Left ventricle myocardium inferior (tissue), 1 donor: ENCODE measurements at regions not wholly inside any gene's neighbourhood (a gene's known extent, or its start where the extent isn't known, plus 50 kb on each side); places are given as distances from the start of the nearest gene placed in this dataset.

ENCODE experiments used
- DNase-seq: peaks from one replicate; pipeline ENCODE4 v3.0.0-alpha.2; 2020
- H3K27ac ChIP-seq: fragments of 200-600 bp; replicated peaks from 2 replicates; pipeline ENCODE4 v1.8.0; 2021
- H3K27me3 ChIP-seq: fragments of 200-600 bp; 2 replicates; pipeline ENCODE4 v1.8.0; 2021; ENCODE audit warnings: low read depth
- H3K36me3 ChIP-seq: fragments of 200-600 bp; 2 replicates; pipeline ENCODE4 v1.8.0; 2021
- H3K4me1 ChIP-seq: fragments of 200-600 bp; 2 replicates; pipeline ENCODE4 v1.8.0; 2021
- H3K4me3 ChIP-seq: fragments of 200-600 bp; 2 replicates; pipeline ENCODE4 v1.8.0; 2021; ENCODE audit warnings: mild to moderate bottlenecking, moderate library complexity
- H3K9me3 ChIP-seq: fragments of 200-600 bp; replicated peaks from 2 replicates; pipeline ENCODE4 v1.8.0; 2021
- CTCF ChIP-seq: fragments of 200-600 bp; IDR thresholded peaks from 2 replicates; pipeline ENCODE4 v1.8.0; 2021; ENCODE audit warnings: antibody characterized with exemption, mild to moderate bottlenecking, borderline replicate concordance
- intact Hi-C: fragments of 100-400 bp; cut with micrococcal nuclease; formaldehyde crosslinking; loops from one replicate; pipeline ENCODE4 v1.11.0; 2022
- donor health status: DM: no; HTN: yes; CAD: no; lungs with severe emphysema.

GRCh38 chr2:51619961-51620360 lies 588.0 kb upstream of the NRXN1 start:
- Histone ChIP-seq H3K4me3 (no peak overlapping the region), H3K27me3 (no peaks in the 10 kb centered on the region), H3K9me3 (peaks cover 30% of the 10 kb centered on the region), H3K36me3 (no peaks in the 10 kb centered on the region), H3K27ac (no peak overlapping the region), H3K4me1 (no peaks in the 10 kb centered on the region)
- no peak for TF ChIP-seq CTCF
- DNase-seq: no peak
- intact Hi-C loops: no loop called here

- H3K36me3 ChIP-seq: no peaks in the 10 kb centered on the region
- H3K4me1 ChIP-seq: no peaks in the 10 kb centered on the region
- no peak for DNase-seq
- no peak for TF ChIP-seq CTCF
- peaks cover 73% of the 10 kb centered on the region for H3K9me3 ChIP-seq
- no peak overlapping the region for H3K27ac ChIP-seq
- H3K27me3 ChIP-seq: no peaks in the 10 kb centered on the region
- intact Hi-C loops: no loop called here
- H3K4me3 ChIP-seq: no peak overlapping the region
Measured at GRCh38 chr2:51612387-51612786, 580.5 kb upstream of the NRXN1 start.

GRCh38 chr2:51601706-51602105 lies 569.8 kb upstream of the NRXN1 start:
- Histone ChIP-seq H3K4me1 (no peaks in the 10 kb centered on the region), H3K4me3 (no peak overlapping the region), H3K27me3 (no peaks in the 10 kb centered on the region), H3K36me3 (no peaks in the 10 kb centered on the region), H3K27ac (no peak overlapping the region), H3K9me3 (peaks cover 30% of the 10 kb centered on the region)
- no peak for DNase-seq
- intact Hi-C loops: no loop called here
- no peak for TF ChIP-seq CTCF

- no peaks in the 10 kb centered on the region for H3K27me3 ChIP-seq
- peaks cover 26% of the 10 kb centered on the region for H3K9me3 ChIP-seq
- no peak for DNase-seq
- H3K4me1 ChIP-seq: no peaks in the 10 kb centered on the region
- no peak for TF ChIP-seq CTCF
- no peak overlapping the region for H3K27ac ChIP-seq
- intact Hi-C loops: no loop called here
- H3K36me3 ChIP-seq: no peaks in the 10 kb centered on the region
- H3K4me3 ChIP-seq: no peak overlapping the region
Measured at GRCh38 chr2:51597086-51597485, 565.2 kb upstream of the NRXN1 start.

- intact Hi-C loops: no loop called here
- Histone ChIP-seq H3K27me3 (no peaks in the 10 kb centered on the region), H3K27ac (no peak overlapping the region), H3K4me3 (no peak overlapping the region), H3K4me1 (no peaks in the 10 kb centered on the region), H3K9me3 (peaks cover 13% of the 10 kb centered on the region), H3K36me3 (no peaks in the 10 kb centered on the region)
- DNase-seq: no peak
- no peak for TF ChIP-seq CTCF
Measured at GRCh38 chr2:51595836-51596235, 563.9 kb upstream of the NRXN1 start.

GRCh38 chr2:51581636-51582267 lies 549.8 kb upstream of the NRXN1 start:
- H3K4me1 ChIP-seq: no peaks in the 10 kb centered on the region
- no peaks in the 10 kb centered on the region for H3K36me3 ChIP-seq
- TF ChIP-seq CTCF: no peak
- DNase-seq: no peak
- H3K27me3 ChIP-seq: no peaks in the 10 kb centered on the region
- H3K4me3 ChIP-seq: no peak overlapping the region
- intact Hi-C loops: no loop called here
- peaks cover 34% of the 10 kb centered on the region for H3K9me3 ChIP-seq
- H3K27ac ChIP-seq: no peak overlapping the region
